A673 (cell line): ENCODE measurements at regions not wholly inside any gene's neighbourhood (a gene's known extent, or its start where the extent isn't known, plus 50 kb on each side); places are given as distances from the start of the nearest gene placed in this dataset.

Source experiments
- BruUV-seq: library from RNA; stranded (reverse); fragments of 400-500 nt; replicated peaks from 2 replicates; lab custom pipeline; 2021; lab: Mats Ljungman, UMichigan
- CTCF ChIA-PET: fragments of 300-600 bp; sonication (Branson Sonifier 250); formaldehyde crosslinking; loops from one replicate; lab custom pipeline; 2022; ENCODE audit warnings: antibody characterized with exemption; lab: Charles Lee
- POLR2A ChIA-PET: fragments of 300-600 bp; sonication (Branson Sonifier 250); formaldehyde crosslinking; loops from one replicate; lab custom pipeline; 2022; ENCODE audit warnings: antibody characterized with exemption; ENCODE audit not compliant: low non-redundant PET; lab: Charles Lee
- DNase-seq: peaks from one replicate; pipeline ENCODE4 v3.0.0-alpha.2; 2015; ENCODE audit warnings: low spot score
- H3K27ac ChIP-seq: fragments of 200-600 bp; sonication (generic); 2 replicates; pipeline ENCODE4 v1.5.1; 2016; ENCODE audit warnings: mixed run types, low read depth, mild to moderate bottlenecking, mixed read lengths, antibody characterized with exemption, low read length; ENCODE audit not compliant: poor library complexity, severe bottlenecking
- H3K27me3 ChIP-seq: fragments of 200-600 bp; sonication (generic); replicated peaks from 2 replicates; pipeline ENCODE4 v1.6.1; 2017; ENCODE audit warnings: mixed run types, low read depth, mild to moderate bottlenecking, mixed read lengths, antibody characterized with exemption, low read length; ENCODE audit not compliant: insufficient read depth, poor library complexity
- H3K36me3 ChIP-seq: fragments of 200-600 bp; sonication (generic); 2 replicates; pipeline ENCODE4 v1.6.1; 2016; ENCODE audit warnings: mixed run types, mild to moderate bottlenecking, mixed read lengths, antibody characterized with exemption, low read length; ENCODE audit not compliant: insufficient read depth, poor library complexity, severe bottlenecking
- H3K4me1 ChIP-seq: fragments of 200-600 bp; sonication (generic); 2 replicates; pipeline ENCODE4 v1.6.1; 2017; ENCODE audit warnings: mixed run types, mild to moderate bottlenecking, mixed read lengths, antibody characterized with exemption, low read length; ENCODE audit not compliant: insufficient read depth, poor library complexity, severe bottlenecking
- H3K4me3 ChIP-seq: fragments of 200-600 bp; sonication (generic); 2 replicates; pipeline ENCODE4 v1.5.1; 2016; ENCODE audit warnings: low read depth, mixed run types, mild to moderate bottlenecking, mixed read lengths, low read length; ENCODE audit not compliant: poor library complexity, severe bottlenecking
- H3K9me3 ChIP-seq: fragments of 200-600 bp; sonication (generic); 2 replicates; pipeline ENCODE4 v1.6.1; 2016; ENCODE audit warnings: mixed run types, low read depth, mild to moderate bottlenecking, mixed read lengths, antibody characterized with exemption, low read length; ENCODE audit not compliant: poor library complexity, severe bottlenecking
- EZH2 ChIP-seq: fragments of 200-600 bp; sonication (generic); IDR thresholded peaks from 2 replicates; pipeline ENCODE4 v1.6.1; 2017; ENCODE audit warnings: borderline replicate concordance, low read depth, mild to moderate bottlenecking, mixed read lengths, antibody characterized with exemption, low read length; ENCODE audit not compliant: poor library complexity, severe bottlenecking
- intact Hi-C: fragments of 100-400 bp; cut with micrococcal nuclease; formaldehyde crosslinking; loops from one replicate; pipeline ENCODE4 v1.10.0; 2022; ENCODE audit not compliant: unreplicated experiment
- TF ChIP-seq, protein P1 (sequence below): fragments of 300-800, 200-600 bp; sonication (generic); conservative IDR thresholded peaks from 2 replicates; pipeline ENCODE4 v1.5.1; 2017; ENCODE audit warnings: low read depth, mild to moderate bottlenecking, antibody characterized with exemption, low read length, moderate library complexity, mixed read lengths

DNA sequence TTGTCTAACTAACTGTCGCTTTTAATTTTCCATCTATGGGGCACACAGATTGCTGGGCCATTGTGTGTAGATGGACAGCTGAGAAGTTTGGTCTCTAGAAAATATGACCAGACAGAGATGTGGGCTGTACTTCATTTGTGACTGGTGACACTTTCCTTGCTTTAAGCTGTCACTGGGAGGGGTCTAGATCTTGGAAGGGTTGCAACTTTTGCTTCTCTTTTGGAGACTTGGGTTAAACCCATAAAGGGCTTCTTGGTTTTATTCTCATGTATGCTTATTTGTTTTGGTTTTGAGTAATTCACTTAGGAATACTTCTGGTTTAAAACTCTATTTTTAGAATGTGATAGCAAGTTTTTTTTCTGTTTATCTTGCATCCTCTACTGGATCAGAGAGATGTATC lies 80.2 kb downstream of the ETS2 start:
- no peaks in the 10 kb centered on the region for H3K4me1 ChIP-seq
- DNase-seq = no peak
- no peaks in the 10 kb centered on the region for H3K36me3 ChIP-seq
- intact Hi-C loops = no loop called here
- POLR2A ChIA-PET = no interaction called here
- no peaks in the 10 kb centered on the region for H3K27me3 ChIP-seq
- no peak overlapping the region for H3K27ac ChIP-seq
- H3K9me3 ChIP-seq = peaks cover 12% of the 10 kb centered on the region
- CTCF ChIA-PET = no interaction called here
- BruUV-seq = no TSS peak
- TF ChIP-seq EZH2 = no peak
- TF ChIP-seq, protein P1, sequence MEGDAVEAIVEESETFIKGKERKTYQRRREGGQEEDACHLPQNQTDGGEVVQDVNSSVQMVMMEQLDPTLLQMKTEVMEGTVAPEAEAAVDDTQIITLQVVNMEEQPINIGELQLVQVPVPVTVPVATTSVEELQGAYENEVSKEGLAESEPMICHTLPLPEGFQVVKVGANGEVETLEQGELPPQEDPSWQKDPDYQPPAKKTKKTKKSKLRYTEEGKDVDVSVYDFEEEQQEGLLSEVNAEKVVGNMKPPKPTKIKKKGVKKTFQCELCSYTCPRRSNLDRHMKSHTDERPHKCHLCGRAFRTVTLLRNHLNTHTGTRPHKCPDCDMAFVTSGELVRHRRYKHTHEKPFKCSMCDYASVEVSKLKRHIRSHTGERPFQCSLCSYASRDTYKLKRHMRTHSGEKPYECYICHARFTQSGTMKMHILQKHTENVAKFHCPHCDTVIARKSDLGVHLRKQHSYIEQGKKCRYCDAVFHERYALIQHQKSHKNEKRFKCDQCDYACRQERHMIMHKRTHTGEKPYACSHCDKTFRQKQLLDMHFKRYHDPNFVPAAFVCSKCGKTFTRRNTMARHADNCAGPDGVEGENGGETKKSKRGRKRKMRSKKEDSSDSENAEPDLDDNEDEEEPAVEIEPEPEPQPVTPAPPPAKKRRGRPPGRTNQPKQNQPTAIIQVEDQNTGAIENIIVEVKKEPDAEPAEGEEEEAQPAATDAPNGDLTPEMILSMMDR = no peak
- H3K4me3 ChIP-seq = no peak overlapping the region

DNA sequence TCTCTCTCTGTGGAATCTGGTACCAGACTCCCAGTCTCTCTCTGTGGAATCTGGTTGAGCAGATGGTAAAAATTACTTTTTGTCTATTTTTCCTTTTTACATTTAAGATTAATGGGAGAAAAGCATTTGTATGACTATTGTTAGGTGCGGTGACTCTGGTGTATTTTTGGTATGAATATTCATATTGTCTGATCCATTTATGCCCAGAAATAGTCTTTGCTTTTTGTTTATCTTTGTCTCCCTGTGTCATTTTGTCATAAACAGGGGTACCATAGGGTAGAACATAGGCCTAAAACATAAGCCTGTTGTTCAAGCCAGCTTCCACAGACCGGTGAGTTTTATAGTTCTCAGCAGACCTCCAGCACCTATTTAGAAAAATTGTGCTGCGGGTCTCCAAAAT lies 78.7 kb downstream of the ETS2 start:
- H3K4me1 ChIP-seq = no peaks in the 10 kb centered on the region
- ChIA-PET CTCF (no interaction called here), POLR2A (no interaction called here)
- no peaks in the 10 kb centered on the region for H3K27me3 ChIP-seq
- no peak for DNase-seq
- no peaks in the 10 kb centered on the region for H3K36me3 ChIP-seq
- no peak overlapping the region for H3K4me3 ChIP-seq
- BruUV-seq = no TSS peak
- no peak overlapping the region for H3K27ac ChIP-seq
- TF ChIP-seq, protein P1 = no peak
- TF ChIP-seq EZH2 = no peak
- intact Hi-C loops = no loop called here
- H3K9me3 ChIP-seq = peaks cover 13% of the 10 kb centered on the region

DNA sequence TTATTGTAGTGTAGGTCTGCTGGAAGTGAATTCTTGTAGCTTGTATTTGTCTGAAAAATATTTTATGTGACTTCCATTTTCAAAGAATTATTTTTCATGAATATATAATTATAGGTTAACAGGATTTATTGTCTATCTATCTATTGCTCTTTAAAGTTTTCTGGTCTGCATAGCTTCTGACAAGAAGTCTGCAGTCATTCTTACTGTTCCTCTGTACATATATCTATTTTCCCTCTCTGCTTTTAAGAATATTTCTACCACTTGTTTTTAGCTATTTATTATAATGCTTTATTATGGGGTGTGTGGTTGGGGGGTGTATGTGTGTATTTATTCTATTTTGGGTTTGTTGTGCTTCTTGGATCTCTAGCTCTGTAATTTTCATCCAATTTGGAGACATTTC lies 77.4 kb downstream of the ETS2 start:
- TF ChIP-seq, protein P1 = no peak
- TF ChIP-seq EZH2 = no peak
- H3K9me3 ChIP-seq = peaks cover 13% of the 10 kb centered on the region
- DNase-seq = no peak
- CTCF ChIA-PET = no interaction called here
- intact Hi-C loops = no loop called here
- no peak overlapping the region for H3K4me3 ChIP-seq
- H3K27me3 ChIP-seq = no peaks in the 10 kb centered on the region
- H3K27ac ChIP-seq = no peak overlapping the region
- no peaks in the 10 kb centered on the region for H3K36me3 ChIP-seq
- no peaks in the 10 kb centered on the region for H3K4me1 ChIP-seq
- no TSS peak for BruUV-seq
- POLR2A ChIA-PET = no interaction called here
